ENCODE measurements at regions not wholly inside any gene's neighbourhood (a gene's known extent, or its start where the extent isn't known, plus 50 kb on each side); places are given as distances from the start of the nearest gene placed in this dataset.

DNA sequence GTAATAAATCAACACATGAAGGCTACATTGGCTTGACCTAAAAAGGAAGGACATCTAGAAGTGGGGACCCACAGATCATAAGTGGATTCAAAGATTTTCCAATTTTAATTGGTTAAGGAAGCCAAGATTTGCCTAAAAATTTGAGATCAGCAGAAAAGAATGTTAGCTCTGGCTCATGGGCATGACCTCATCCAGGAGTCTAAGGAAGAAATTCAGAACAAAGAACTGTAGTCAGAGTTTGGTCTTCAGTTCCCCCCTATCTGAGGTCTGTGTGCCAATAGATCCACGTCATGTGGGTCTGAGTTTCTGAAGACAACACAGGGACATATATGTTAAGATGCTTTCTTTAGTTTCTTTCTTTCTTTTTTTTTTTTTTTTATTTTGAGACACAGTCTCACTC is 648.8 kb upstream of the SPRY2 start (continued):
- no peak for TF ChIP-seq RAD21 (IDR thresholded peaks at IDR 0.05; ENCODE audit: insufficient read depth, low read depth, low read length)
- TF ChIP-seq, protein P1, sequence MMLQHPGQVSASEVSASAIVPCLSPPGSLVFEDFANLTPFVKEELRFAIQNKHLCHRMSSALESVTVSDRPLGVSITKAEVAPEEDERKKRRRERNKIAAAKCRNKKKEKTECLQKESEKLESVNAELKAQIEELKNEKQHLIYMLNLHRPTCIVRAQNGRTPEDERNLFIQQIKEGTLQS (IDR thresholded peaks at IDR 0.05; ENCODE audit: borderline replicate concordance, extremely low read depth, low read depth, low read length): no peak
- no peak for TF ChIP-seq SMARCA5 (IDR thresholded peaks at IDR 0.05)
- TF ChIP-seq, protein P2, sequence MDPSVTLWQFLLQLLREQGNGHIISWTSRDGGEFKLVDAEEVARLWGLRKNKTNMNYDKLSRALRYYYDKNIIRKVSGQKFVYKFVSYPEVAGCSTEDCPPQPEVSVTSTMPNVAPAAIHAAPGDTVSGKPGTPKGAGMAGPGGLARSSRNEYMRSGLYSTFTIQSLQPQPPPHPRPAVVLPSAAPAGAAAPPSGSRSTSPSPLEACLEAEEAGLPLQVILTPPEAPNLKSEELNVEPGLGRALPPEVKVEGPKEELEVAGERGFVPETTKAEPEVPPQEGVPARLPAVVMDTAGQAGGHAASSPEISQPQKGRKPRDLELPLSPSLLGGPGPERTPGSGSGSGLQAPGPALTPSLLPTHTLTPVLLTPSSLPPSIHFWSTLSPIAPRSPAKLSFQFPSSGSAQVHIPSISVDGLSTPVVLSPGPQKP (IDR thresholded peaks at IDR 0.05; ENCODE audit: low read depth, low read length): no peak
- TF ChIP-seq POLR2AphosphoS2 (IDR thresholded peaks at IDR 0.05; ENCODE audit: low read depth, low read length): no peak
- no peak for TF ChIP-seq BRCA1 (IDR thresholded peaks at IDR 0.05; ENCODE audit: low read depth, low read length)

DNA sequence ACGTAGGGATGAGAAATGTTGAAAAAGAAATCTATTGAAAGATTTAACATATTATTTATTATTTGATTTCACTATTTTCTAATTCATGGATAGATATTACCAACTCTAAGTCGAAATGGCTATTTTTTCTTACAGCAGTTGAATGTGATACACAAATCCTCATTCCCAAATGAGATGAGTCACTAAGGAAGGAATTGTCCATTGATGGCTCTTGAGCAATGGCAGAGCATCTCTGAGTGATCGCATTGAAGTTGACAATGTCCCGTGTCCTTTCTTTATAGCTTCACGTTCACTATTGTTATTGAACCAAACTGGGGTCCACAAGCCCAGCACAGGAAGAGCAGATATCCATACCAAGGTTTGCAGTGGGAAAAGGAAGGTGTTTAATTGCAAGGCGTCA is 648.3 kb upstream of the SPRY2 start:
- CTCF ChIA-PET: interaction anchor here (4.8 kb wide), 1 partner anchor 28 kb away, joined by 15 read pairs; no protein-coding TSS in a partner anchor
- no peak for TF ChIP-seq WRNIP1 (IDR thresholded peaks at IDR 0.05; ENCODE audit: borderline replicate concordance, low read depth, low read length)
- TF ChIP-seq TCF3 (IDR thresholded peaks at IDR 0.05; ENCODE audit: borderline replicate concordance, insufficient read depth, low read depth, low read length): no peak
- TF ChIP-seq NBN (IDR thresholded peaks at IDR 0.05): no peak
- RAD21 ChIA-PET (ENCODE audit: unreplicated experiment): no interaction called here
- no TSS peak for BruUV-seq (replicated peaks)
- Histone ChIP-seq H3K36me3 (ENCODE audit: control insufficient read depth in 2 of 2, insufficient read depth in 2 of 2, low read length in 1 of 2) (no peaks in the 10 kb centered on the region), H2AFZ (ENCODE audit: control insufficient read depth, low read depth, low read length) (no peak overlapping the region), H3K79me2 (ENCODE audit: control insufficient read depth, insufficient read depth, low read length) (no peaks in the 10 kb centered on the region), H3K27ac (ENCODE audit: control insufficient read depth, insufficient read depth) (no peak overlapping the region), H3K4me2 (ENCODE audit: control insufficient read depth, insufficient read depth) (no peak overlapping the region), H3K9ac (ENCODE audit: control insufficient read depth, insufficient read depth, low read length) (no peak overlapping the region), H4K20me1 (ENCODE audit: control insufficient read depth, insufficient read depth) (no peaks in the 10 kb centered on the region), H3K9me3 (replicated peaks; ENCODE audit: control insufficient read depth, insufficient read depth, low read length) (no peaks in the 10 kb centered on the region), H3K4me3 (no peak overlapping the region), H3K27me3 (replicated peaks in 1 of 2; ENCODE audit: control insufficient read depth in 2 of 2, insufficient read depth in 2 of 2, low read length in 1 of 2) (no peaks in the 10 kb centered on the region), H3K4me1 (ENCODE audit: control insufficient read depth, insufficient read depth, low read length) (no peaks in the 10 kb centered on the region)
- no peak for FAIRE-seq
- DNase-seq (ENCODE audit: low read depth, low spot score): no peak
- ATAC-seq: no peak
- POLR2A ChIA-PET: interaction anchor here (0.7 kb wide), 1 partner anchor 34 kb away, joined by 3 read pairs; no protein-coding TSS in a partner anchor
- intact Hi-C loops (cut with micrococcal nuclease; ENCODE audit: unreplicated experiment): no loop called here
- in situ Hi-C loops (cut with MboI): no loop called here
- SMC1A ChIA-PET (ENCODE audit: uncharacterized antibody, unreplicated experiment): interaction anchor here (1.1 to 1.6 kb wide), 5 partner anchors 13 to 68 kb away, joined by 3 to 5 read pairs (median 3); no protein-coding TSS in a partner anchor
- WGBS (ENCODE audit: insufficient coverage, insufficient replicate concordance, low lambda C conversion rate, missing lambda C conversion rate): 45% methylated on average over 6 of the region's 6 CpGs

All from GM12878 (cell line).